Liver (tissue), 8 donors: ENCODE measurements at regions not wholly inside any gene's neighbourhood (a gene's known extent, or its start where the extent isn't known, plus 50 kb on each side); places are given as distances from the start of the nearest gene placed in this dataset.
"Not testable (repeated sequence)": the region's sequence is repeated elsewhere in the genome, so short reads cannot be mapped to it uniquely, and the experiment has no call there.

ENCODE experiments used
- DNase-seq: peaks from one replicate; pipeline ENCODE4 v3.0.0-alpha.2; 2017; ENCODE audit warnings: low spot score
- H3K27ac ChIP-seq, 2 donors: one replicate each; pipeline ENCODE4 v1.7.0; 2013; ENCODE audit warnings: inconsistent platforms in 2 of 2, low read length in 2 of 2, control low read depth in 1 of 2, low read depth in 1 of 2, mild to moderate bottlenecking in 1 of 2
- H3K27me3 ChIP-seq, 4 donors: one replicate each; pipeline versions ENCODE4 v1.6.1 to v1.7.0; 2013; ENCODE audit warnings: low read length in 3 of 4, inconsistent platforms in 1 of 4, mild to moderate bottlenecking in 1 of 4, moderate library complexity in 1 of 4; ENCODE audit not compliant: control insufficient read depth in 4 of 4, insufficient read depth in 4 of 4
- H3K36me3 ChIP-seq, 4 donors: one replicate each; pipeline versions ENCODE4 v1.6.1 to v1.7.0; 2013; ENCODE audit warnings: low read length in 3 of 4, mild to moderate bottlenecking in 3 of 4, low read depth in 1 of 4, moderate library complexity in 1 of 4; ENCODE audit not compliant: control insufficient read depth in 4 of 4, insufficient read depth in 3 of 4
- H3K4me1 ChIP-seq, 4 donors: one replicate each; pipeline versions ENCODE4 v1.6.1 to v1.7.0; 2013; ENCODE audit warnings: low read length in 3 of 4, mild to moderate bottlenecking in 3 of 4, moderate library complexity in 1 of 4; ENCODE audit not compliant: control insufficient read depth in 4 of 4, insufficient read depth in 4 of 4
- H3K4me3 ChIP-seq, 3 donors: one replicate each; pipeline versions ENCODE4 v1.6.1 to v1.7.0; 2013; ENCODE audit warnings: low read length in 3 of 3, control low read depth in 1 of 3, low read depth in 1 of 3, mild to moderate bottlenecking in 1 of 3
- H3K9ac ChIP-seq, 2 donors: one replicate each; pipeline ENCODE4 v1.7.0; 2013; ENCODE audit warnings: low read length in 2 of 2, mild to moderate bottlenecking in 2 of 2, moderate library complexity in 2 of 2, control low read depth in 1 of 2, low read depth in 1 of 2
- H3K9me3 ChIP-seq, 4 donors: one replicate each; pipeline versions ENCODE4 v1.6.1 to v1.7.0; 2013; ENCODE audit warnings: low read length in 3 of 4; ENCODE audit not compliant: control insufficient read depth in 4 of 4
- EGR1 ChIP-seq, 2 donors: IDR thresholded peaks; 2 replicates each; pipeline ENCODE4 v1.6.1; 2016 to 2018; ENCODE audit warnings: antibody characterized with exemption in 2 of 2, low read depth in 2 of 2
- FOXA1 ChIP-seq: IDR thresholded peaks from 2 replicates; pipeline ENCODE4 v1.6.1; 2016; ENCODE audit warnings: antibody characterized with exemption
- FOXA2 ChIP-seq: IDR thresholded peaks from 2 replicates; pipeline ENCODE4 v1.6.1; 2016; ENCODE audit warnings: antibody characterized with exemption
- GABPA ChIP-seq, 2 donors: IDR thresholded peaks in 1 of 2; conservative IDR thresholded peaks in 1 of 2; 2 replicates each; pipeline ENCODE4 v1.6.1; 2016; ENCODE audit warnings: antibody characterized with exemption in 2 of 2, mild to moderate bottlenecking in 1 of 2, moderate library complexity in 1 of 2
- HNF4A ChIP-seq, 2 donors: conservative IDR thresholded peaks; 2 replicates each; pipeline ENCODE4 v1.6.1; 2016; ENCODE audit warnings: antibody characterized with exemption in 2 of 2, mild to moderate bottlenecking in 2 of 2
- HNF4G ChIP-seq: IDR thresholded peaks from 2 replicates; pipeline ENCODE4 v1.6.1; 2016; ENCODE audit warnings: antibody characterized with exemption
- JUND ChIP-seq, 2 donors: IDR thresholded peaks; 2 replicates each; pipeline ENCODE4 v1.6.1; 2016; ENCODE audit warnings: antibody characterized with exemption in 2 of 2
- NR2F2 ChIP-seq: IDR thresholded peaks from 2 replicates; pipeline ENCODE4 v1.6.1; 2016; ENCODE audit warnings: antibody characterized with exemption
- RAD21 ChIP-seq, 2 donors: IDR thresholded peaks; 2 replicates each; pipeline ENCODE4 v1.6.1; 2016; ENCODE audit warnings: antibody characterized with exemption in 2 of 2, mild to moderate bottlenecking in 2 of 2
- RXRA ChIP-seq, 2 donors: IDR thresholded peaks; 2 replicates each; pipeline ENCODE4 v1.6.1; 2017 to 2018; ENCODE audit warnings: antibody characterized with exemption in 2 of 2, mild to moderate bottlenecking in 1 of 2
- SP1 ChIP-seq: IDR thresholded peaks from 2 replicates; pipeline ENCODE4 v1.6.1; 2018; ENCODE audit warnings: antibody characterized with exemption, mild to moderate bottlenecking
- TAF1 ChIP-seq: conservative IDR thresholded peaks from 2 replicates; pipeline ENCODE4 v1.6.1; 2016; ENCODE audit warnings: antibody characterized with exemption, mild to moderate bottlenecking
- YY1 ChIP-seq: IDR thresholded peaks from 2 replicates; pipeline ENCODE4 v1.6.1; 2016; ENCODE audit warnings: antibody characterized with exemption, mild to moderate bottlenecking
- WGBS: extraction: QIAGEN DNeasy Blood & Tissue Kit; methylation state at CpG from one replicate; pipeline ENCODE4 v1.1.7; 2013; 5-methylcytosine and 5-hydroxymethylcytosine counted together
- TF ChIP-seq, protein P1 (sequence below): IDR thresholded peaks from 2 replicates; pipeline ENCODE4 v1.6.1; 2016; ENCODE audit warnings: antibody characterized with exemption
- TF ChIP-seq, protein P2 (sequence below): fragments of 150-350 bp; IDR thresholded peaks from 2 replicates; pipeline ENCODE4 v1.5.1; 2017; ENCODE audit warnings: improper control_type of control experiment, low read depth, low read length; ENCODE audit not compliant: missing input control
- TF ChIP-seq, protein P3 (sequence below): IDR thresholded peaks from 2 replicates; pipeline ENCODE4 v1.6.1; 2016; ENCODE audit warnings: antibody characterized with exemption
- TF ChIP-seq, protein P4 (sequence below): IDR thresholded peaks from 2 replicates; pipeline ENCODE4 v1.6.1; 2016; ENCODE audit warnings: antibody characterized with exemption, mild to moderate bottlenecking
- donor health status: healthy.
- donor health status: healthy.
- donor health status: healthy.
- donor health status: healthy.
- donor health status: healthy.

DNA sequence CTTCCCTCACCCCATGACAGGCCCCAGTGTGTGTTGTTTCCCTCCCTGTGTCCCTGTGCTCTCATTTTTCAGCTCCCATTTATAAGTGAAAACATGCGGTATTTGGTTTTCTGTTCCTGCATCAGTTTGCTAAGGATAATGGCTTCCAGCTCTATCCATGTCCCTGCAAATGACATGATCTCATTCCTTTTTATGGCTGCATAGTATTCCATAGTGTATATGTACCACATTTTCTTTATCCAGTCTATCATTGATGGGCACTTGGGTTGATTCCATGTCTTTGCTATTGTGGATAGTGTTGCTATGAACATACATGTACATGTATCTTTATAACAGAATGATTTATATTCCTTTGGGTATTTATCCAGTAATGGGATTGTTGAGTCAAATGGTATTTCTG lies 61.9 kb upstream of the ABLIM1 start:
- not testable (repeated sequence) for H3K27ac ChIP-seq, H3K9ac ChIP-seq, DNase-seq, H3K9me3 ChIP-seq, H3K36me3 ChIP-seq, H3K4me3 ChIP-seq, H3K27me3 ChIP-seq
- H3K4me1 ChIP-seq: peaks cover 10 to 63% (median 59%) of the 10 kb centered on the region in 4 donors
- WGBS: 94% methylated on average over 1 of the region's 1 CpG

DNA sequence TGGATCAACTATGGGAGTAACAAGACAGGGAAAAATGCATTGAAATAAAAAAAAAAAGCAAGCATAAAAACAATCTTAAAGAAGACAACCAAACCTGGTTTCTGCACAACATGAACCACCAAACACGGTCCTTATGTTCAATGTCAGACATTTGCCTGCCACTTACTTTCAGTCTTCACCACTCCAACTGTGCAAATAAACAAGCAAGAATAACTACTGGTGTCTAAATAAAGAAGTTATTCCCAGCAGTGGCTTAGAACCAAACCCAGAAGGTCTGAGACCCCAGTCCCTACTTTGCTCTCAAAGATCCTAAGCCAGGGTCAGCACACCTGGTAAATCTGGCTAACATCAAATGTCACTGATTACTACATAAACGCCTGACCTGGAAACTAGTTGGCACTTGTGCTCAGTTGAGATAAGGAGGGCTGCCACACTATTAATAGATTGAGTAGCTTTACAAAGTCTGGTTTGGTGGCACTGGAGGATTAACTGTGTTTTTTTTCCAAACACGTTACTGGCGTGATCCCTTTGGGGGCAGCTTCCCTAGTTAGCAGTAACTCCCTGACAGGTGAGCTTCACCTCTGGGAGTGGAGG lies 62.7 kb upstream of the ABLIM1 start:
- H3K9ac ChIP-seq: no peak overlapping the region
- no peaks in the 10 kb centered on the region for H3K9me3 ChIP-seq
- peak overlapping the region; percentile 45 to 73 for H3K27ac ChIP-seq
- H3K4me3 ChIP-seq: no peak overlapping the region
- H3K4me1 ChIP-seq: peaks cover 10 to 63% (median 59%) of the 10 kb centered on the region in 4 donors
- no peaks in the 10 kb centered on the region for H3K27me3 ChIP-seq
- no peak for DNase-seq
- 28% methylated on average over 4 of the region's 4 CpGs for WGBS
- TF ChIP-seq HNF4A (conservative IDR thresholded peaks at IDR 0.05) (peak; percentile 46 to 64), FOXA2 (no peak), SP1 (peak; percentile 59), YY1 (no peak), GABPA (IDR thresholded peaks at IDR 0.05 in 1 of 2, conservative IDR thresholded peaks at IDR 0.05 in 1 of 2) (no peak), RXRA (IDR thresholded peaks at IDR 0.05) (peak; percentile 33 to 83)
- no peaks in the 10 kb centered on the region for H3K36me3 ChIP-seq

DNA sequence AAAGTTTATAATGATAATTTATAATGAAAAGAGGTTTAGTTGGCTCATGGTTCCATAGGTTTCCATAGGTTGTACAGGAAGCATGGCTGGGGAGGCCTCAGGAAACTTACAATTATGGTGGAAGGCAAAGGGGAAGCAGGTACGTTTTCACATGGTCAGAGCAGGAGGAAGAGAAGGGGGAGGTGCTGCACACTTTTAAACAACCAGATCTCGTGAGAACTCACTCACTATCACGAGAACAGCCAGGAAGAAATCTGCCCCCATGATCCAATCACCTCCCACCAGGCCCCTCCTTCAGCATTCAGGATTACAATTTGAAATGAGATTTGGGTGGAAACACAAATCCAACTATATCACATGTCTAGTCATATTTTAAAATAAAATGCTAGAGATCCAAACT lies 64.1 kb upstream of the ABLIM1 start:
- H3K27me3 ChIP-seq, H3K27ac ChIP-seq, H3K9me3 ChIP-seq, H3K36me3 ChIP-seq, H3K9ac ChIP-seq, H3K4me3 ChIP-seq, DNase-seq: not testable (repeated sequence)
- peaks cover 10 to 66% (median 62%) of the 10 kb centered on the region in 4 donors for H3K4me1 ChIP-seq
- 80% methylated on average over 3 of the region's 3 CpGs for WGBS

DNA sequence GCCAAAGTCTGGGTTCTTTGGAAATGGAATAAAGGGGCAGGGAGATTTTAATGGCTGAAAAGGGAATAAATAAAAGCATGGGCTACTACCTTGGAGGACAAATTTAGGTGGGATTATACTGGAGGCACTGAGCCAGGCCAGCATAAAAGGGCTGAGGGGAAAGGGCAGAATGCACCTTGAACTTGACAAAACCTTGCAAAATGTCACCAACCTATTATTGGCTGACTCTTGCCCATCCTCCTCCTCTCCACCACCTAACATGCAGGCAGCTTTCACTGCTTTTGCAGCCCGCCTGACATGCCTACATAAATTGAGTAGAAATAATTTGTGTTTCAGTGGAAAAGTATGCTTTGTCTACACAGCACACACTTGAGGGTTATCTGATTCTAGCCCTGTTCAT lies 65.3 kb upstream of the ABLIM1 start:
- Histone ChIP-seq H3K4me1 (peaks cover 10 to 64% (median 60%) of the 10 kb centered on the region in 4 donors), H3K36me3 (no peaks in the 10 kb centered on the region), H3K27me3 (no peaks in the 10 kb centered on the region), H3K4me3 (no peak overlapping the region), H3K9ac (no peak overlapping the region), H3K9me3 (no peaks in the 10 kb centered on the region), H3K27ac (peak overlapping the region in 1 of 2 donors; percentile 45)
- no peak for DNase-seq
- 44% methylated on average over 1 of the region's 1 CpG for WGBS
- TF ChIP-seq, protein P1, sequence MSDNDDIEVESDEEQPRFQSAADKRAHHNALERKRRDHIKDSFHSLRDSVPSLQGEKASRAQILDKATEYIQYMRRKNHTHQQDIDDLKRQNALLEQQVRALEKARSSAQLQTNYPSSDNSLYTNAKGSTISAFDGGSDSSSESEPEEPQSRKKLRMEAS: no peak
- TF ChIP-seq RAD21 (IDR thresholded peaks at IDR 0.05) (peak in 1 of 2 donors; percentile 4), JUND (IDR thresholded peaks at IDR 0.05) (no peak), GABPA (IDR thresholded peaks at IDR 0.05 in 1 of 2, conservative IDR thresholded peaks at IDR 0.05 in 1 of 2) (no peak), NR2F2 (no peak), TAF1 (no peak), HNF4G (no peak), EGR1 (IDR thresholded peaks at IDR 0.05; ENCODE audit: low read depth in 2 of 2) (no peak), SP1 (peak; percentile 37), RXRA (IDR thresholded peaks at IDR 0.05) (peak; percentile 51 to 69), FOXA1 (no peak), YY1 (peak; percentile 28), FOXA2 (peak; percentile 17)
- TF ChIP-seq, protein P2, sequence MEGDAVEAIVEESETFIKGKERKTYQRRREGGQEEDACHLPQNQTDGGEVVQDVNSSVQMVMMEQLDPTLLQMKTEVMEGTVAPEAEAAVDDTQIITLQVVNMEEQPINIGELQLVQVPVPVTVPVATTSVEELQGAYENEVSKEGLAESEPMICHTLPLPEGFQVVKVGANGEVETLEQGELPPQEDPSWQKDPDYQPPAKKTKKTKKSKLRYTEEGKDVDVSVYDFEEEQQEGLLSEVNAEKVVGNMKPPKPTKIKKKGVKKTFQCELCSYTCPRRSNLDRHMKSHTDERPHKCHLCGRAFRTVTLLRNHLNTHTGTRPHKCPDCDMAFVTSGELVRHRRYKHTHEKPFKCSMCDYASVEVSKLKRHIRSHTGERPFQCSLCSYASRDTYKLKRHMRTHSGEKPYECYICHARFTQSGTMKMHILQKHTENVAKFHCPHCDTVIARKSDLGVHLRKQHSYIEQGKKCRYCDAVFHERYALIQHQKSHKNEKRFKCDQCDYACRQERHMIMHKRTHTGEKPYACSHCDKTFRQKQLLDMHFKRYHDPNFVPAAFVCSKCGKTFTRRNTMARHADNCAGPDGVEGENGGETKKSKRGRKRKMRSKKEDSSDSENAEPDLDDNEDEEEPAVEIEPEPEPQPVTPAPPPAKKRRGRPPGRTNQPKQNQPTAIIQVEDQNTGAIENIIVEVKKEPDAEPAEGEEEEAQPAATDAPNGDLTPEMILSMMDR: no peak
- TF ChIP-seq, protein P3, sequence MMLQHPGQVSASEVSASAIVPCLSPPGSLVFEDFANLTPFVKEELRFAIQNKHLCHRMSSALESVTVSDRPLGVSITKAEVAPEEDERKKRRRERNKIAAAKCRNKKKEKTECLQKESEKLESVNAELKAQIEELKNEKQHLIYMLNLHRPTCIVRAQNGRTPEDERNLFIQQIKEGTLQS: no peak
- TF ChIP-seq, protein P4, sequence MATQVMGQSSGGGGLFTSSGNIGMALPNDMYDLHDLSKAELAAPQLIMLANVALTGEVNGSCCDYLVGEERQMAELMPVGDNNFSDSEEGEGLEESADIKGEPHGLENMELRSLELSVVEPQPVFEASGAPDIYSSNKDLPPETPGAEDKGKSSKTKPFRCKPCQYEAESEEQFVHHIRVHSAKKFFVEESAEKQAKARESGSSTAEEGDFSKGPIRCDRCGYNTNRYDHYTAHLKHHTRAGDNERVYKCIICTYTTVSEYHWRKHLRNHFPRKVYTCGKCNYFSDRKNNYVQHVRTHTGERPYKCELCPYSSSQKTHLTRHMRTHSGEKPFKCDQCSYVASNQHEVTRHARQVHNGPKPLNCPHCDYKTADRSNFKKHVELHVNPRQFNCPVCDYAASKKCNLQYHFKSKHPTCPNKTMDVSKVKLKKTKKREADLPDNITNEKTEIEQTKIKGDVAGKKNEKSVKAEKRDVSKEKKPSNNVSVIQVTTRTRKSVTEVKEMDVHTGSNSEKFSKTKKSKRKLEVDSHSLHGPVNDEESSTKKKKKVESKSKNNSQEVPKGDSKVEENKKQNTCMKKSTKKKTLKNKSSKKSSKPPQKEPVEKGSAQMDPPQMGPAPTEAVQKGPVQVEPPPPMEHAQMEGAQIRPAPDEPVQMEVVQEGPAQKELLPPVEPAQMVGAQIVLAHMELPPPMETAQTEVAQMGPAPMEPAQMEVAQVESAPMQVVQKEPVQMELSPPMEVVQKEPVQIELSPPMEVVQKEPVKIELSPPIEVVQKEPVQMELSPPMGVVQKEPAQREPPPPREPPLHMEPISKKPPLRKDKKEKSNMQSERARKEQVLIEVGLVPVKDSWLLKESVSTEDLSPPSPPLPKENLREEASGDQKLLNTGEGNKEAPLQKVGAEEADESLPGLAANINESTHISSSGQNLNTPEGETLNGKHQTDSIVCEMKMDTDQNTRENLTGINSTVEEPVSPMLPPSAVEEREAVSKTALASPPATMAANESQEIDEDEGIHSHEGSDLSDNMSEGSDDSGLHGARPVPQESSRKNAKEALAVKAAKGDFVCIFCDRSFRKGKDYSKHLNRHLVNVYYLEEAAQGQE: no peak
